ENCODE measurements at regions not wholly inside any gene's neighbourhood (a gene's known extent, or its start where the extent isn't known, plus 50 kb on each side); places are given as distances from the start of the nearest gene placed in this dataset.

GRCh38 chr12:94733727-94734126 lies 83.4 kb upstream of the TMCC3 start:
- Histone ChIP-seq H3K4me1 (ENCODE audit: control insufficient read depth in 5 of 5, insufficient read depth in 5 of 5, low read length in 5 of 5) (no peaks in the 10 kb centered on the region), H3K4me3 (no peak overlapping the region), H3K27me3 (ENCODE audit: control insufficient read depth in 3 of 3, insufficient read depth in 3 of 3, low read length in 2 of 3) (no peaks in the 10 kb centered on the region), H3K27ac (ENCODE audit: low read depth in 1 of 2, low read length in 1 of 2) (no peak overlapping the region), H3K36me3 (ENCODE audit: control insufficient read depth in 4 of 4, insufficient read depth in 4 of 4, low read length in 4 of 4) (no peaks in the 10 kb centered on the region), H3K9ac (ENCODE audit: insufficient read depth in 1 of 2, low read length in 2 of 2) (no peak overlapping the region), H3K9me3 (ENCODE audit: control insufficient read depth in 4 of 4, insufficient read depth in 3 of 4, low read length in 3 of 4) (no peaks in the 10 kb centered on the region)
- DNase-seq (no peak), ATAC-seq (ENCODE audit: insufficient read depth, low FRiP score) (no peak)
- no peak for TF ChIP-seq CTCF (IDR thresholded peaks at IDR 0.05; ENCODE audit: control extremely low read depth, extremely low read depth)
- WGBS, 2 donors: 92 to 96% methylated on average over 9 of the region's 9 CpGs

GRCh38 chr12:94732367-94732990 lies 82.1 kb upstream of the TMCC3 start:
- no peak for TF ChIP-seq CTCF (IDR thresholded peaks at IDR 0.05; ENCODE audit: control extremely low read depth, extremely low read depth)
- Histone ChIP-seq H3K4me1 (ENCODE audit: control insufficient read depth in 5 of 5, insufficient read depth in 5 of 5, low read length in 5 of 5) (no peaks in the 10 kb centered on the region), H3K9me3 (ENCODE audit: control insufficient read depth in 4 of 4, insufficient read depth in 3 of 4, low read length in 3 of 4) (no peaks in the 10 kb centered on the region), H3K4me3 (no peak overlapping the region), H3K27me3 (ENCODE audit: control insufficient read depth in 3 of 3, insufficient read depth in 3 of 3, low read length in 2 of 3) (no peaks in the 10 kb centered on the region), H3K27ac (ENCODE audit: low read depth in 1 of 2, low read length in 1 of 2) (no peak overlapping the region), H3K36me3 (ENCODE audit: control insufficient read depth in 4 of 4, insufficient read depth in 4 of 4, low read length in 4 of 4) (no peaks in the 10 kb centered on the region), H3K9ac (ENCODE audit: insufficient read depth in 1 of 2, low read length in 2 of 2) (no peak overlapping the region)
- WGBS, 2 donors: 63 to 64% methylated on average over 13 of the region's 13 CpGs
- DNase-seq (peak in 1 of 3 donors; percentile 27), ATAC-seq (ENCODE audit: insufficient read depth, low FRiP score) (no peak)

- WGBS, 2 donors: 88 to 90% methylated on average over 10 of the region's 10 CpGs
- no peaks in the 10 kb centered on the region for H3K4me1 ChIP-seq (ENCODE audit: control insufficient read depth in 5 of 5, insufficient read depth in 5 of 5, low read length in 5 of 5)
- no peak for TF ChIP-seq CTCF (IDR thresholded peaks at IDR 0.05; ENCODE audit: control extremely low read depth, extremely low read depth)
- no peaks in the 10 kb centered on the region for H3K36me3 ChIP-seq (ENCODE audit: control insufficient read depth in 4 of 4, insufficient read depth in 4 of 4, low read length in 4 of 4)
- H3K27ac ChIP-seq (ENCODE audit: low read depth in 1 of 2, low read length in 1 of 2): no peak overlapping the region
- H3K4me3 ChIP-seq: no peak overlapping the region
- ATAC-seq (ENCODE audit: insufficient read depth, low FRiP score) (no peak), DNase-seq (no peak)
- no peaks in the 10 kb centered on the region for H3K9me3 ChIP-seq (ENCODE audit: control insufficient read depth in 4 of 4, insufficient read depth in 3 of 4, low read length in 3 of 4)
- no peak overlapping the region for H3K9ac ChIP-seq (ENCODE audit: insufficient read depth in 1 of 2, low read length in 2 of 2)
- H3K27me3 ChIP-seq (ENCODE audit: control insufficient read depth in 3 of 3, insufficient read depth in 3 of 3, low read length in 2 of 3): no peaks in the 10 kb centered on the region
Measured at GRCh38 chr12:94731733-94732360, 81.5 kb upstream of the TMCC3 start.

All from lung (tissue), 11 donors.